HG02588 (cell line): ENCODE measurements at regions not wholly inside any gene's neighbourhood (a gene's known extent, or its start where the extent isn't known, plus 50 kb on each side); places are given as distances from the start of the nearest gene placed in this dataset.
"Not testable (repeated sequence)": the region's sequence is repeated elsewhere in the genome, so short reads cannot be mapped to it uniquely, and the experiment has no call there.

ENCODE experiments used
- ATAC-seq: cut with Tn5 transposase; IDR thresholded peaks from one replicate; pipeline ENCODE4 v1.9.1; 2021; ENCODE audit warnings: mild to moderate bottlenecking, moderate library complexity; ENCODE audit not compliant: unreplicated experiment

DNA sequence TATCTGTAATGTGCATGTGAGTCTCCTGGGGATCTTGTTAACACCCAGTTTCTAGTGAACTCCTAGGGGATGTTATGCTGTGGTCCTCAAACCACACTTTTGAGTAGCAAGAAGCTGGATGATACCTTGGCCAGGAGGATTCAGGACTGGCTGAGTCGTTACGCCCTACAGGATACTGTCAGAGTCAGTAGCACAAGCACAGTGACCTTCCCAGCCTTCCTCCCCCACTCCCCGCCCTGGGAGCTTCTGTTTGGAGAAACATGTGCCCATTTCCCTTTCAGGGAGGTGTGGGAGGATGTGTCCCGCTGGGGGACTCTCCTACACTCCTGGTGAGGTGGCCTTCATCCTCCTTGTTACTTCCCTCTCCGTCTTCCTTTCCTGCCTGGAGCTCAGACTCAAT is 76.4 kb upstream of the TRPM1 start:
- ATAC-seq: no peak

DNA sequence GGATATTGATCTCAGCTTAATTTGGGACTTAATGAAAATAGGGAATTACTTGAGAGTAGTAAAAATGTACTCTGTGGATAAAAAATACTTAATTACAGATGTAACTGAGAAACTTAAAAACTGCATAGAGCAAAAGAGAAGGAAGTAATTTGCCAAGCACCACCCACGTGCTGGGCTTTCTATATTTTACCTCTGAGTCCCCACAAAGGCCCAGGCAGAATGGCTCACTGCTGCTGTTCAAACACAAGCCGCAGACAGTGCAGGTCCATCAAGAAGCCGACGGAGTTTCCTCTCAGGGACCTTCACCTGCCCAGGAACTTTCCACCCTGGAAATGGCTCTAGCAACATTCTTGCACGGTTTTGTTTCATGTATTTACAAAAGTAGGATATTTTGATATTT is 77.2 kb upstream of the TRPM1 start:
- no peak for ATAC-seq

DNA sequence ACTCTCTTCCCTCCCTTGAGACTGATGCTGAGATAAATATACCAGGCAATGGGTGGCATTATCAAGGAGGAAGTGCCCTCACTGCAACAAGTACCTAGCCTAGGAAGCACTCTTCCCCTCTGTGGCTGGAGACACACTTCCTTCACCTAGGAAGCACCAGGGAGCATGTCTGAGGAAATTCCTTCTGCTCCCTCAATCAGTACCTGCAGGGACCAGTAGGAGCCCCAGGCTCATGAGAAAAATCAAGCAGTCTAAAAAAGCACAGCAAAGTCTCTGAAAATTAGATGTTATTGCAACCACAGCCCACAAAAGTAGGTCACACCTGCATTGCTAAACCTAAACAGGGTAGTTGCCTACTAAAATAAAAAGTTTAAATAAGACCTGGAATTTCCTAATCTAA is 78.2 kb upstream of the TRPM1 start:
- no peak for ATAC-seq

DNA sequence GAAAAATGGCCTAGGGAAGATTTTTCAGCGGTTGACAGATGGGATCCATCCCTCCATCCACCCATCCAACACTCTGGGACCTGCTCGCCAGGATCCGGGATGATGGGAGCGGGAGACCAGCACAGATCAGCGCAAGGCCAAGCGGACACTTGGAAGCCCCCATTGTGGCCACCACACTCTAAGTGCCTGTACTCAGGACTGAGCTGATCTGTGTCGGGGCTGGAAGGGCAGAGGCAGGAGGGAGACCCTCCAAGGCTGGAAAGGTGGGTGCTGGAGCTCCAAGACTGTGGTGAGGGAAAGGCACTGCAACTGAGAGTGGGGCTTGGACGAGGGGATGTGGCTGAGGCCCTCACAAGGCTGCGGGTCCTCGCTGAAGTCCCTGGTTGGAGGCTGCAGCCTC is 91.8 kb upstream of the TRPM1 start:
- ATAC-seq: no peak

DNA sequence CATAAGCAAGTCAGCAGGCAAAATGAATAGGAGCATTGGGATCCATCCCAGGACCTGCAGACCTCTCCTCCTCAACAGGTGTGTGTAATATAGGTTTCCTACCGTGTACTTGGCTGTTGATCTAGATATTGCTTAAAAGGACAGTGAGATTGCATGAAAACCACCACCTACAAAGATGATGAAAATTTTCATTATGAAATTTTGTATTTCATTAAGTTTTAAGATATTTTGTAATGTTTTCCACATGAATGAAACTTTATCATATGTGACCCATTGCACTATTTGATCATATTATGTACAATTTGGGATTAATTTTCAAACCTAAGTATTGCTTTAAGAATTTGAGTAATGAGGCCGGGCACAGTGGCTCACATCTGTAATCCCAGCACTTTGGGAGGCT is 94.3 kb upstream of the TRPM1 start:
- no peak for ATAC-seq

DNA sequence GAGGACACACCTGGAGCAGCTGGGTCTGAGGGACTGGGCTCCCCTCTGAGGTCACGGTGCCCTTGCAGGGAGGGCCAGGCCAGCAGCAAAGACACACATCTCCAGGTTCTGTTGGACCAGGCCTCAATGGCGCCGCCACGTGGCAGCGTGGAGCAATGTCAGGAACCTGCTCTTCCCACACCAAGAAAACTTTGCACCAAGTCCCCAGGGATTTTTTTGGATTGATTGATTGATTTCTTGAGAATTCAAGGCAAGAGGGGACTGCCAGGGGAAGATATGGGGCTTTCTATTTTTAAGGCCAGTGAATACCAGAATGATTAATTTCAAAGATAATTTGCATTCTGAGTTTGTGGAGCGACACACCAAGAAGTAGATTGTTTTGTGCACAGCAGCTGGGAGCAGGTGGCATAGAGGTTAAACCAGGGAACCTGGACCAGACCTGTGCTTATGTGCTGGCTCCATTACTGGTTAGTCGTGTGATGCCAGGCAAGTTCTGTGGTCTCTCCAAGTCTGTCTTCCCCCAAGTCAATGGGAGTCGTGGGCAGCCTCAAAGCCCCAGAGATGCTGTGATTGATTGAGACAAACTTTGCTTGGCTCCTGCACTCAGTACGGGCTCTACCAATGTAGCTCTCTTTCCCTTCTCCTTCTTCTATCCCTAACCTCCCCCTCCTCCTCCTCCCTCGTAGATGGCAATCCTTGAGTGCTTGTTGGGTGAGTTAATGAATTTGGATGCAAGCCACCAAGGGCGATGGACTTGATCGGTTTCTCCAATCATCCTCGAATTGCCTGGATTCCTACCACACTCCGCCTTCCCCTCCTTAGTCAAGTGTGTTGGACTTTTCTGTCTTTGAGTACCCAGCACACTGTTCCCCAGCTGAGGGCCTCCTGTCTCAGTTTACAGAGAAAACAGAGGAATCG is 96.2 kb upstream of the TRPM1 start:
- no peak for ATAC-seq

DNA sequence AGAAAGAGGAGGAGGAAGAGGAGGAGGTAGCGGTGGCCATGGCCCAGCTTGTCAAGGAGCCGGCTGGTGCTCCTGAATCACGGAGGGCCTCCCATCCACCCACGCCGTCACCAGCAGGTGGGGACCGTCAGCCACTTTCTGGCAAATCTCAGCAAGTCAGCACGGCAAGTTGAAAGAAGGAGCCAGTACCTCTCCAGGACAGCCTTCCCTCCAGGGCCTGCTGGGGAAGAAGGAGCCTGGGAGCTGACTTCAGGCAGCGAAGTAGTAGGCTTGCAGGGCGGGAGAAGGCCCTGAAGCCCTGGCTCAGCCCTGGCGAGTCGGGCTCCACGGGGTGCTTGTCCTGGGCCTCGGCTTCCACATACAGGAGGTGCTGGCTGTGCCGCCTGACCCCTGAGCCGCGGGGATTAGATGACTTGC is 99.2 kb upstream of the TRPM1 start:
- no peak for ATAC-seq

DNA sequence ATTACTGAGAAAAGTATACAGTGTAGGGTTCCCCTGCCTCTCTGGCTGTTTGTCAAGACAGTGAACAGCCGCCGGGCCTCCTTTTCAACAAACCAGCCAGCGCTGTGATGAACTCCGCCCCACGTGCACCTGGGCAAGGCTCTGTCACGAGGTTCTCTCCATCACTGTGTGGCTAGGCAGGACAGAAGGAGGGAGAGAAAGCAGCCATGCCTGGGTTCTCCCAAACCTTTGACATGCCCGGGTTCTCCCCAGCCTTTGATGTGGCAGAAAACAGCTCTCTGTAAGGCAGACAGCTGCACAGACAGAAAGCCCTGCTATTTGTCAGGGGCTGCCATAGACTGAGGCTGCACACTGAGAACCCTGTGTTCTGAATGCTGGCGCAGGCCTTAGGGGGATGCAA is 101.4 kb upstream of the TRPM1 start:
- no peak for ATAC-seq

DNA sequence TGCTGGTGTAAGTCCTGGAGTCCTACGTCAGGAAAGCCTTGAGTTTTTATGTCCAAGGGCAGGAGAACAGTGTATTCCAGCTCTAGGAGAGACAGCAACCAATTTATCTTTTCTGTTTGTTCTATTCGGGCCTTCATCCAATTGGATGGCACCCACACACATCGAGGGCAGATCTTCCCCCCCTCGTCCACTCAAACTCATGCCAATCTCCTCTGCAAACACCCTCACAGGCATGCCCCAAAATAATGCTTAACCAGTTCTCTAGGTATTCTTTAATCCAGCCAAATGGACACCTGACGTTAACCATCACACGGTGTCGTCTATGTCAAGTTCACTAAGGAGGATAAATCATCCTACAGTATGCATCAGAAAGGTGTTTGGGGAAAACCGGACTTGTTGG is 102.5 kb upstream of the TRPM1 start:
- no peak for ATAC-seq

DNA sequence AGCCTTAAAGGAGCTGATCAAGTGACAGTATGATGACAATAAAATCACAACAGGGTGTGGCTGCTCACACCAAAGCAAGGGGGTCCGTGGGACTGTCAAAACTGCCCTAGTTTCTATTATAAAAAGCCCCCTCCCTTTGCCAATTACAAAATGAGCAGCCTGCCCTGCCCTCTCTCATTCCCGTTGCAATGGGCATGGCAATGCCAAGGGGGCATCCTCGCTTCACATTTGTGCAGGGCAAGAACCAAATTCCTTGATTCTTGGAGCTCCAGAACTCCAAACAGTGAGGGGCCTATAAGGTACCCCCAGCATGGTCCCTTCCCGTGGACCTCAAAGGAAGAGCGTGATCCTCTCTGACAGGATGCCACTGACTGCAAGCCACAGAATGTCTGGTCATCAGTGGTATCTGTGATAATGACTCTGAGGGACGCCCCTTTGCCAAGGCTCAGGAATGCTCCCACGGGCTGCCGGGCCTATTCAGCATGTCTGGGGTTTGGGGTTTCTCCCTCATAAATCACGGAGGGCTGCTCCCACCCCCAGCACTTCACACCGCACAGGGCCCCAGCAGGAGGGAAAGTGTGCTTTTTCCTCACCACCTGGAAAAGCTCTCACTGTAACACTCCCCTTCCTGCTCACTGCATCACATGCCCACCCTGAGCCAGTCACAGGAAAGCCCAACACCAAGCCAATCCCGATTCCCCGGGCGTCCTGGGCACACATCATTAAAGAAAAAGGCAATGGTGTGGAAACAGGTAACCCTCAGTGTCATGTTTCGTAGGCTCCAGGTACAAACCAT is 105.1 kb upstream of the TRPM1 start:
- no peak for ATAC-seq

DNA sequence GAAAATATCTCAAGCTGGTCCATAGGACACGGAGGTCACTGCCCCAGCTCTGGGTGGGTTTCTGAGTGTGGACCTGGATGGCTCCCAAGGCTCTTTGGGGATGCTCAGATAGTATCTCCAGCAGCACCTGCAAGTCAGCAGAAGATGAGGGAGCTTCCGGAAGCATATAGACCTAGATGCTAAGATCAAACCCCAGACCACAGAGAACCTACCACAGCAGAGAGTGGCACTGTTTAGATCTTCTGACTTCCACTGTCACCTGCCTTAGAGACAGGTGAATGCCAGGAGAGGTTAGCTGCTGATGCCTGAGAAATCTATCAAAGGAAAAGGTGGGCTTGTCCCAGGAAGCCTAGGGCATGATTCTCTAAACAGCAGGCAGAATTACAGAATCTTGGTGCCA is 105.7 kb upstream of the TRPM1 start:
- ATAC-seq: no peak

DNA sequence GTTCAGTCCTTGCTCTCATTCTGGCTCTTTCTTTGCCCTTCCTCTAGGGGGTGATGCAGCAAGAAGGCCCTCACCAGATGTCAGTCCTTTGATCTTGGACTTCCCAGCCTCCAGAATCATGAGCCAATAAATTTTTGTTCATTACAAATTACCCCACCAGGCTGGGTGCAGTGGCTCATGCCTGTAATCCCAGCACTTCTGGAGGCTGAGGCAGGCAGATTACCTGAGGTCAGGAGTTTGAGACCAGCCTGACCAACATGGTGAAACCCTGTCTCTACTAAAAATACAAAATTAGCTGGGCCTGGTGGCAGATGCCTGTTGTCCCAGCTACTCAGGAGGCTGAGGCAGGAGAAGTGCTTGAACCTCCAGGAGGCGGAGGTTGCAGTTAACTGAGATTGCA is 106.3 kb upstream of the TRPM1 start:
- not testable (repeated sequence) for ATAC-seq

DNA sequence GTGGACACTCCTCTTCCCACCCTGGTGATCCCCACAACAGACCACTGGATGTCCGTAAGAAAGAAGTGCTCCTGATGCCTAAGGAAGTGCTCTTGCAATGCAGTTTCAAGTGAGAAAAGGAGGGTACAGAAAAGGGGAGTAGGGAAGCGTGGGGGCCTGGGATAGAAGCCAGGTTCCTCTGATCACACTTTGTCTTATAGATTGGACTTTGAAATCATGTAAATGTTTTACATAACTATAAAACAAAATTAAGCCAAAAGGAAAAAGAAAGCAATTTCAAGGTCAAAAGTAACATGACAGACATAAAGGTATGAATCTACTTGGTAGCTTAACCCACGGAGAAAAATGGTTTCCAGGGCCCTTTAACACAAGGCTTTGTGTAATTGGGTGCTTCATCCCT is 107.3 kb upstream of the TRPM1 start:
- ATAC-seq: no peak

DNA sequence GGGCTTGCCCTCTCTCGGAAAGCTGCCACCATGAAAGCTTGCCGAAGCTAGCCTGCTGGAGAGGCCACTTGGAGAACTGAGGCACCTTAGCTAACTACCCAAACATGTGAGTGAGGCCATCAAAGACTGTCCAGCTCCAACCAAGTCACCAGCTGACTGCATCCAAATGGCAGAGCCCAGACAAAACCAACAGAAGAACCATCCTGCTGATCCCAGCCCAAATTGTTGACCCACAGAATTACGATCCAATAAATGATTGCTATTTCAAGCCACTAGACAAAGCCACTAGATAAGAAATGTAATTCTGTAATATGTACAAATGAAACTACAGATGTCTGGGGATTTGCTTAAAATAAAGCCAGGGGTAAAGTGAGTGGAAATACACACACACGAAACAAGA is 109.8 kb upstream of the TRPM1 start:
- no peak for ATAC-seq

DNA sequence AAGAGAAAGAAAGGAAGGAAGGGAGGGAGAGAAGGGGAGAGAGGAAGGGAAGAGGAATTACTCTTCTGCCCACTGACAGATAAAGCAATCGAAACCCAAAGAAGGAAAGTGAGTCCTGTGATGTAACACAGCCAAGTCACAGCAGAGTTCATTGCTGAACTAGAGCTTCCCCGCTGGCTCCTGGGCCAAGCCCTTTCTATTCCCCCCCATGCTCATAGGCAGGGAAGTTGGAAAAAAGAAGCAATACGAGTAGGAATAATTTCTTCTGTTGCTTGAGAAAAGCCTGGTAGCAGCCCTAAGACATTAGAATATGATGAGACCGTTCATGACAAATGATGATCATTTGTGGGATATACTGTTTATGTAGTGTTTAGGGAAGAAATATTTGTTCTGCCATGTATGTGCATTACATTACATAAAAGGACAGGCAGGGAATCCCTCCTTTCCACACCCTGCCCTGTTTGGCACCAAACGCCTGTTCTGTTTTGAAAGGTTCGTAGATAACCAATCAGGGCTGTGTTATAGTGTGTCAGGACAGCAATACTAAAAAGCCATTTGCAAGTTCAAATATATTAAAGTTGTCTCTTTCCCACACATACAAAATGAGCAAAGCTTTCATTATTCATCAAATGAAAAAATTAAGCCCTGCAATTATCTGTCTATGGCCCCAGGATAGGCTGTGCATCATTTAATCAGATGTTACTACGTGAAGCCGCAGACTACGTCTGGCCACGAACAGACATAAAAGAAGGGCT is 111.0 kb upstream of the TRPM1 start:
- ATAC-seq: no peak

DNA sequence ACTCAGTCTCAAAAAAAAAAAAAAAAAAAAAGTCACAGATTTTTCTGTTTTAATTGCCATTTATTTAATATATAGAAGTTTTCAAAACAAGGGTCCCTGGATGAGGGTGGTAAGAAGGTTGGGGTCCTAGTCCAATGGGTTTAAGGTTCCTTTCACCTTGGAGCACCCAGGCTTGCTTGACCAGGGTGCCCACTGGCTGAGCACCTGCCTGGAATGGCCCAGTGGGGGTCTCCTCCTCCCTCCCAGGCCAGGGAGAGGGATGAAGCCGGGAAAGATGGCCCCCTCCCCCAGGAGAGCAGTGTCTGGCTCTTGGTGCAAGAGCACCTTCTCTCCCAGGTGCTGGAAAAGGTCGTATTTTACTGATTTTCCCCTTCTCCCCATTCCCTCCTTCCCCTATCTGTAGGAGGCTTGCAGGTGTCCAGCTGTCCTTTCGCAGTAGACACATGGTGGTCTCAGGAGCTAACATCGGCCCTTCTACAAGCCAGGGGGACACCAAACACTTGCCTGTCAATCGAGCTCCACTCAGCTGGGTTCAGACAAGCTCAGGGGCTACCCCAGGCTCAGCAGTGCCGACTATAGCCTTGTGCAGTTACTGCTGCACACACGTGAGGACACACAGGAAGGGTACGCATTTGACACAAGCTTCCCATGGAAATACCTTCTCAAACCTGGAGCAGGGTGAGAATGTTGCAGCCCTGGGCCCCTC is 112.3 kb upstream of the KLF13 start:
- no peak for ATAC-seq

DNA sequence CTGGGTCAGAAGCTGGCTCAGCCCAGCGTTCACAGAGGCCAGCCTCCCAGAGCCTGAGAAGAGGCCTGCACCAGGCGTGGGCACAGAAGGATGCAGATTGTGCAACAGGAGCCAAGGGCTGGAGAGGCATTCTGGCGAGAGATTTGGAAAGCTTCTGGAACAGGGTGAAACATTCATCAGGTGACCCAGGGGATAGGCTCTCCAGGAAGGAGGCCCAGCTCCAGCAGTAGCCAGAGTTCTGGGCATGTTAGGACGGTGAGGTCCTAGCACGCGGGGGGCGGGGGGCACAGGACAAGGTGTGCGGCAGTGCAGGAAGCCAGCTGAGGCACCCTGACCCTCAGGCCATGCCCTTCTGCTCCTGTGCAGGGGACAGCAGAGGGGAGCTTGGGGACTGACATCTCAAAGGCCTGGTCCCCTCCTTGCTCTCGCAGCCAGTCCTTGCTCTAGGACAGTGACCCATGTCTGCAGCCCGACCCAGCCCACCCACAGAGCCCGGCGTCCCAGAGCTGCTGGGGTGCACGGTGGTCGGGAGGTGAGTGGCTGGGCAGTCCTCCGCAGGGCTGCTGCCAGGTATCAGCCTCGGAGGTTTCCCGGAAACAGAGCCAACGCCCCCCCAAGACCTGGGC is 111.7 kb upstream of the KLF13 start:
- ATAC-seq: no peak

DNA sequence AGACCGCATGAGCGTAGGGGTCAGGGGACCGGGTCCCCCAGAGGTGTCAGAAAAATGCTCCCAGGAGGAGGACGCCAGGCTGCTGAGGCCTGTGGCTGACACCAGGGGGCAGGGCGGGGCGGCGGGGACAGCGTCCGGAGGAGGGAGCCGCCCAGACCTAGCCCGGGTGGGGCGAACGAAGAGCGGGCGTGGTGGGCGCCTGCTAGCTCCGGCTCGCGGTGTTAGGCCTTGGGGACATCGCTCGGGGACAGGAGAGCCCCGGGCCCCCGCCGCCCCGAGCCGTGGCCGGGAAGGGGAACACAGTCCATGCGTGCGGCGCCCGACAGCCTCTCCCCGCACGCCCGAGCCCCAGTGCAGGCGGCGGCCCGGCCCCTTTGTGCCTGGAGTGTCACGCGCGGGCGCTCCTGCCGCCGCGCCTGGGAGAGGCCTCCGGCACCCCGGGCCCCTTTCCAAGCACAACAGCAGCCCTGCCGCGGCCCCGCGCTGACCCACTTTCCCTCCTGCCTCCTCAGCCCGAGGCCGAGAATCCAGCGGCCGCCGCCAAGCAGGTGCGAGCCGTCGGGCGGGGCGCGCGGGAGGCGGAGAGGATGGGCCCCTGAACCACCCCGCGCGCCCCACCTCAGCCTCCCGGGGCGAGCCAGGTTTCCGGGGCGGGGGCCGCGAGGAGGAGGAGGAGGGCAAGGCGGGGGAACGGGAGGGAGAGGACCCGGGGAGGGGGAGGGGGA is 111.0 kb upstream of the KLF13 start:
- peak; percentile 79 for ATAC-seq

DNA sequence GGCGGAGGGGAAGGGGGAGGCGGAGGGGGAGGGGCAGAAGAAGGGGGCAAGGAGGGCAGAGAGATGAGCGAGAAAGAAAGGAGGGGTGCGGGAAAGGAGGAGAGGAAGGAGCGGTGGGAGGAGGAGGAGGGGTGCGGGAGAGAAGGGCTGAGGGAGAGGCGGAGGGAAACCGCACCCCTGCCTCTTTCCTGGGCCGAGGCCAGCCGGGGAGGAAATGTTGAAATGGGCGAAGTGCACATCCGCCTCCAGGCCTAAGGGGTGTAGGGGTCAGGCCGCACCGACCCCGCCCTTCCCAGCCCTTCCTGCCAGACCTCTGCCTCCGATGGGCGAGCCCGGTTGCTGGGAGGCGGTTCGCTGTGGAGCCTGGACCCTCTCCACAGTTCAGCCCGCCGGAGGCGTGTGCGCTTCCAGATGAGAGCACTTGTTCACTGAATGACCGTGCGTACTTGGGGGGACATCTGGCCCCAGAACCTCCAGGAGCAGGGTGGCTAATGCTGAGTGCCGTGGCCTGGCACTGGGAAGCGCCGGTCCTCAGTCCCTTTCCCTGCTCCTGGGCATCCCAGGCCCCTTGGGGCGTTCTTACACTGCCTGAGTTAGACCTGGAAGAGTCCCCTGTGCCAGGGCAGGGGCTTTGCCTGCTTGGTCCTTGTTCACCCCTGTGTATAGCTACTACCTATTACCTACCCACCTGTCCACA is 110.3 kb upstream of the KLF13 start:
- peak; percentile 37 for ATAC-seq
